GM21529 (cell line): ENCODE measurements at regions not wholly inside any gene's neighbourhood (a gene's known extent, or its start where the extent isn't known, plus 50 kb on each side); places are given as distances from the start of the nearest gene placed in this dataset.

ENCODE experiments used
- ATAC-seq: cut with Tn5 transposase; IDR thresholded peaks from one replicate; pipeline ENCODE4 v1.9.1; 2021; ENCODE audit not compliant: unreplicated experiment

DNA sequence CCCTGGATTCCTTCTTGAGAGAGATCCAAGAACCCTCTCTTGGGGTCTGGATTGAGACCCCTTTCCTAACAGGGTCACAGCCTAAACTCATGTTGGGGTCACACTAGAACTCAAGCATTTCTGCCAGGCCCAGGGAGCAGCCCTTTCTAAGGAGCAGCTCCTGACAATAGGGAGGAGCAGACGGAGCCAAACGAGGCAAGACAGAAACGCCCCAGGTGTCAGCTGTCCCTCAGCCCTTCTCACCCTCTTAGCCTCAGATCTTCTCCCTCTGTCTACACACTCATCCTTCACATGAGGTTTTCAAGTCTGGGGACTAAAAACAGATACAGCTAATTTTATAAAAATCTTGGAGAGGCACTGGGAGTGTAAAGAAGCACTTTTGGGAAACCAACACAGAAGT lies 157.2 kb downstream of the SOCS6 start:
- no peak for ATAC-seq

GRCh38 chr18:70442933-70443332 lies 154.1 kb downstream of the SOCS6 start:
- ATAC-seq, result no peak

GRCh38 chr18:70432804-70433400 lies 144.1 kb downstream of the SOCS6 start:
- no peak for ATAC-seq

GRCh38 chr18:70431203-70431624 lies 142.4 kb downstream of the SOCS6 start:
- no peak for ATAC-seq

DNA sequence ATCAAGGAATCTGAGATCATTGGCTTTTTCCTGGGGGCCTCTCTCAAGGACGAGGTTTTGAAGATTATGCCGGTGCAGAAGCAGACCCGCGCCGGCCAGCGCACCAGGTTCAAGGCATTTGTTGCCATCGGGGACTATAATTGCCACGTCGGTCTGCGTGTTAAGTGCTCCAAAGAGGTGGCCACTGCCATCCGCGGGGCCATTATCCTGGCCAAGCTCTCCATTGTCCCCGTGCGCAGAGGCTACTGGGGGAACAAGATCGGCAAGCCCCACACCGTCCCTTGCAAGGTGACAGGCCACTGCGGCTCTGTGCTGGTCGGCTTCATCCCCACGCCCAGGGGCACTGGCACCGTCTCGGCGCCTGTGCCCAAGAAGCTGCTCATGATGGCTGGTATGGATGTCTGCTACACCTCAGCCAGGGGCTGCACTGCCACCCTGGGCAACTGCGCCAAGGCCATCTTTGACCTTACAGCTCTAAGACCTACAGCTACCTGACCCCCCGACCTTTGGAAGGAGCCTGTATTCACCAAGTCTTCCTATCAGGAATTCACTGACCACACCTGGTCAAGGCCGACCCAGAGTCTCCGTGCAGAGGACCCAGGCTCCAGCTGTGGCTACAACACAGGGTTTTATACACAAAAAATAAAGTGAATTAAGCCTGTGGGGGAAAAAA lies 141.8 kb downstream of the SOCS6 start:
- ATAC-seq, result no peak

- ATAC-seq, result no peak
These were observed 141.1 kb downstream of the SOCS6 start for GRCh38 chr18:70429847-70430500.

GRCh38 chr18:70428439-70428838 lies 139.6 kb downstream of the SOCS6 start:
- peak; percentile 99 for ATAC-seq

DNA sequence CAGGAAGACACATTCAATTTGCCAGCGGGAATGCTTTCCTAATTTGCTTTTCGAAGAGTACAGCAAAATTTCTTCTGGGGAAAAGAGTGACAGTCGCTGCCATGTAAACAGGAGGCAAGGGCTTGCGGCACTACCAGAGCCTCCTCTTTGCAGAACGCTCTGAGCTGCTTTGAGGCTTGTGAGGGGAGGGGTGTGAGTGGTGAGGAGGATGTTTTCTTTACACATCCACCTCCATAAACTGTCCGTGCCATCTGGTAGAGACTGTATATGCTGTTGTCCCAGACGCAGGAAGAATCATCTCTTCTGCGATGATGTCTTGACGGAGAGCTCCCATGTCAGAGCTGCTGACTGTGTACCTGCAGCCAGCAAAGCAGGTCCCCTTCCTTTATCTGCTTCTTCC lies 138.0 kb downstream of the SOCS6 start:
- ATAC-seq, result no peak

DNA sequence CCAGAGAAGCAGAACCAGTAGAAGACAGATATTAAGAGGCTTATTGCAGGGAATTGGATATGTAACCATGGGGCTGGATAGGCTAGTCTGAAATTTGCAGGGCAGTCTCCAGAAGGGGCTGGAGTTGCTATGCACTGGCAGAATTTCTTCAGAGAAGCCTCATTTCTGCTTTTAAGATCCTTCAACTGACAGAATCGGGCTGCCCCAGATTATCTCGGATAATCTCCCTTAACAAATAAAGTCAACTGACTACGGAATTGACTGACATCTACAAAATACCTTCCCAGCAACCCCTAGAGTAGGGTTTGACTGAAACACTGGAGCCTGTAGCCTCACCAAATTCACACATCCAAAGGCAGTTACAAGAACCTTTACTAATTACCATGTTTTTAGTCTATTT lies 136.4 kb downstream of the SOCS6 start:
- no peak for ATAC-seq

DNA sequence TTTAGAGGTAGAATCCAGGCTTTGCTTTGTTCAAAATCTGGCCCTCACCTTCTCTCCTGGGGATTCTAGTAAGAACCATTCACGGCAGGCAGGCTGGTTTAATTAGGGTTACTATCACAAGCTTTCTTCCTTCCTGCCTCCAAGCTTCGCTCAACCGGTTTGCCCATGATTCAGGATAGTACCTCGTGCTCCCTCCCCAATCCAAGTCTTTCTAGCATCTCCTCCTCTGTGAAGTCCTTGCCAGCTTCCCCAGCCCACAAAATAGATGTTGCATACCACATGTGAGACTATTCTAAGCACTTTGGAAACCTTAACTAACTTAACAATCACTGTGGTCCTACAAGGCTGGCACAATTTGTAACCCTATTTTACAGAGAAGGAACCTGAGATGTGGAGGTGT lies 135.1 kb downstream of the SOCS6 start:
- ATAC-seq, result no peak

GRCh38 chr18:70423120-70423519 lies 134.3 kb downstream of the SOCS6 start:
- no peak for ATAC-seq

- ATAC-seq, result no peak
These were observed 133.6 kb downstream of the SOCS6 start for GRCh38 chr18:70422391-70422965.

GRCh38 chr18:70421471-70422390 lies 132.9 kb downstream of the SOCS6 start:
- ATAC-seq, result no peak

- ATAC-seq, result no peak
These were observed 131.5 kb downstream of the SOCS6 start for GRCh38 chr18:70420146-70420898.

- ATAC-seq, result no peak
These were observed 130.7 kb downstream of the SOCS6 start for GRCh38 chr18:70419526-70419925.

- peak; percentile 99 for ATAC-seq
These were observed 129.9 kb downstream of the SOCS6 start for GRCh38 chr18:70418546-70419311.

DNA sequence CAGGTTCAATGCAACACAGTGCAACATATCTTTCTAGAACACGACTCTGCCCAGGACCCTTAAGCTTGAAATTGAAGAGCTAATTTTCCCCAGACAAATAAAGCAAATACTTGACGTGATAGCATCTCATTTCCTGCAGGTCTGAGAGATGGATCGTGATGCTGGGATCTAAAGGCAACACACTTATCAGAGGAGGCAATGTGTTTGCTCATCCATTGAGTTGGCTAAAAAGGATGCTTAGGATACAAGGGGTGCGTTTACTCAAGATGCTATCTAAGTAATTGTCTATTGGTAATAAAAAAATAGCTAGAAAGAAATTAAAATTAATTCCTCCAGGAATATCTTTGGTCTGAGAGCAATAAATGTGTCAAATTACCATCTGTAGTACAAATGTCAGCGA lies 129.0 kb downstream of the SOCS6 start:
- no peak for ATAC-seq

DNA sequence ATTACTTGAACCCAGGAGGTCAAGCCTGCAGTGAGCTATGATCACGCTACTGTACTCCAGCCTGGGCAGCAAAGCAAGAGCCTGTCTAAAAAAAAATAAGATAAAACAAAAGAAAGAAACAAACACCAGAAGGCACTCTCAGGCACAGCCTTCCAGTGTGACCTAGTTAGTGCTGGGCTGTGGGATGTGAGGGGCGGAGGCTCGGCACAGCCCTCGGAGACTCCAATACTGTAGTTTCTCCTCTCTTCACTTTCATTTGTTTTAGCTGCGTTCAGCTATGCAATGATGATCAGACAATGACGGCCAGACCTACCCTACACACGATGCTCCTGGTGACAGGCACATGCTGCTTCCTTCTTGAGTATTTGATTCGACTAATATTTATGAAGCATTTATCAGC lies 127.7 kb downstream of the SOCS6 start:
- no peak for ATAC-seq

DNA sequence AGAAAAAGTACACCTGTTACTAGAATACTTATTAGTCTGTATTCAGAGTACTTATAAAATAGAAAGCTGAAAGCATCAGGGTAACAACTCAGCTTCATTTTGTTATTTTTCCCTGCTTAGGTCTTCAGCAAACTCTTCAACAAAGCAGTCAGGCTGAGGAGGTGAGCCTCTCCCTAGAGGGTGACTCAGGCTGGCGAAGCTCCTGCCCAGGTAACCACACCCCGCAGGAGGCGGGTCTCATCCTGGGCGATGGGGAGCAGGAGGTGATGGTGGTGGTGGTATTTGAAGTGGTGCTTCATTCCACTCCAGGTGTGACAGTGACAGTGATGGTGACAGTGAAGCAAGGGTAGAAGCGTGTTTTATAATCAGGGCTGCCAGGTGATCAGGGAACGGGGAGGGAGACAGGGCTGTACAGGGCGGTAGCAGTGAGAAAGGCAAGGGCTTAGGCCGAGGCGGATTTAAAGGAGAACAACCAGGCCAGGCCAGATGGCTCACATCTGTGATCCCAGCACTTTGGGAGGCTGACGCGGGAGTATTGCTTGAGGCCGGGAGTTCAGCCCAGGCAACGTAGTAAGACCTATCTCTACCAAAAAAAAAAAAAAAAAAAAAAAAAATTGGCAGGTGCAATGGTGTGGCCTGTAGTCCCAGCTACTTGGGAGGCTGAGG lies 127.1 kb downstream of the SOCS6 start:
- ATAC-seq, result no peak
